ENCODE measurements at regions not wholly inside any gene's neighbourhood (a gene's known extent, or its start where the extent isn't known, plus 50 kb on each side); places are given as distances from the start of the nearest gene placed in this dataset.

DNA sequence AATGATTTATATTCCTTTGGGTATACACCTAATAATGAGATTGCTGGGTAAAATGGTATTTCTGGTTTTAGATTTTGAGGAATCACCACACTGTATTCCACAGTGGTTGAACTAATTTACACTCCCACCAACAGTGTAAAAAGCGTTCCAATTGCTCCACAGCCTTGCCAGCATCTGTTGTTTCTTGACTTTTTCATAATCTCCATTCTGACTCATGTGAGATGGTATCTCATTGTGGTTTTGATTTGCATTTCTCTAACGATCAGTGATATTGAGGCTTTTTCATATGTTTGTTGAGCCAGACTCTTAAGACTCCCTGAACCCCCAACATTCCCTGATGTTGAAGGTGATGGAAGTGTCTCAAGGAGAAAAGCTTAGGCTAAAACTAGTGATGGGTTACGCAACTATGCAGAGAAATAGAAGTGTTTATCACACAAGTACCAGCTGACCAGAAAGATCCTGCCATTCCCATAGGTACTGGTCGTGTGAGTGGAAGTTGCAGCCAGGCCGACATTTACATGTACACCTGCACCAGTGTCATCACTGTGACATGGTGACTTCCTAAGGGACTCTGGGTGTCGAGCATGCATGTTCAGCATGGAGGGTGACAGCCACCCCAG is 711.2 kb upstream of the NRP1 start:
- TF ChIP-seq, protein P1, sequence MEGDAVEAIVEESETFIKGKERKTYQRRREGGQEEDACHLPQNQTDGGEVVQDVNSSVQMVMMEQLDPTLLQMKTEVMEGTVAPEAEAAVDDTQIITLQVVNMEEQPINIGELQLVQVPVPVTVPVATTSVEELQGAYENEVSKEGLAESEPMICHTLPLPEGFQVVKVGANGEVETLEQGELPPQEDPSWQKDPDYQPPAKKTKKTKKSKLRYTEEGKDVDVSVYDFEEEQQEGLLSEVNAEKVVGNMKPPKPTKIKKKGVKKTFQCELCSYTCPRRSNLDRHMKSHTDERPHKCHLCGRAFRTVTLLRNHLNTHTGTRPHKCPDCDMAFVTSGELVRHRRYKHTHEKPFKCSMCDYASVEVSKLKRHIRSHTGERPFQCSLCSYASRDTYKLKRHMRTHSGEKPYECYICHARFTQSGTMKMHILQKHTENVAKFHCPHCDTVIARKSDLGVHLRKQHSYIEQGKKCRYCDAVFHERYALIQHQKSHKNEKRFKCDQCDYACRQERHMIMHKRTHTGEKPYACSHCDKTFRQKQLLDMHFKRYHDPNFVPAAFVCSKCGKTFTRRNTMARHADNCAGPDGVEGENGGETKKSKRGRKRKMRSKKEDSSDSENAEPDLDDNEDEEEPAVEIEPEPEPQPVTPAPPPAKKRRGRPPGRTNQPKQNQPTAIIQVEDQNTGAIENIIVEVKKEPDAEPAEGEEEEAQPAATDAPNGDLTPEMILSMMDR (conservative IDR thresholded peaks at IDR 0.05 in 1 of 2, IDR thresholded peaks at IDR 0.05 in 1 of 2; ENCODE audit: low read depth in 1 of 2, low read length in 2 of 2), result no peak
- TF ChIP-seq EZH2 (IDR thresholded peaks at IDR 0.05; ENCODE audit: low read length, missing control alignments), result no peak
